ENCODE measurements at regions not wholly inside any gene's neighbourhood (a gene's known extent, or its start where the extent isn't known, plus 50 kb on each side); places are given as distances from the start of the nearest gene placed in this dataset.

- WGBS (ENCODE audit: insufficient coverage, low lambda C conversion rate): no CpG with 5 or more reads among the region's 62 CpGs
- peak; percentile 36 to 56 for DNase-seq
Observed at GRCh38 chr6:41470331-41471063, 75.7 kb upstream of the FOXP4 start.

DNA sequence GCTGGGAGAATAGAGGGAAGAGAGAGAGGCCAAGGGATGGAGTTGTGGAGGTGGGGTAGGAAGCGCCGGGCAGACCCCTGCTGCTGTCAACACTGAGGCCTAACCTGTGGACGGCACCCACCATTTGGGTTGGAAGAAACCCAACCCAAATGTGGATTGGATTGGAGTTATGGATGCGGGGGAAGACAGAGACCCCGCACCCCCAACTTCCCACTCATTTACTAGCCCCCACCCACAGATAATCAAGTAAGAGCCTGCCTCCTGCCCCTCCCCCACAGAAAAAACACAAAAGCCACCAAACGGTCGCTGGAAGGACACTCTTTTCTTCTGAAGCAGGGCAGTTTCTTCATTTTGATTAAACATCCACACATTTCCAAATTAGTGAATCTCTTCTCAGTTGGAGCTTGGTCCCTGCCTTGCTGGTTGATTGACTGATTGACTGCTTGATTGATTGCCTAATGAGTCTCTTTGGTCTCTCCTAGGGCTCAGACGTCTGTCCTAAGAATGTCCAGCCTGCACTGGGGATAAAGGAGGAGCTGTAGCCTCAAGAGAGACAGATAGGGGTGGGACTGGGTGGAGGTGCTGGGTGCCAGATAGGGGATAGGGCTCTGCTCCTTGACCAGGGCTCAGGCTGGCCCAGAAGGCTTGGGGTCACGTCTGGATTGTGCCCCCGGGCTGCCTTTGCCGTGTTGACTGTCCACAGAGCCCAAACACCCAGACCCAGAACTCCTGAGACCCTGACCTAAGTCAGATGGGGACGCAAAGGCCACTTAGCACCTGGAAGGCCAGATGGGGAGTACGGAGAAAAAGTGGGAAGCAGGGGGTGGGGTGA lies 74.9 kb upstream of the FOXP4 start:
- Histone ChIP-seq H3K9me3 (ENCODE audit: control insufficient read depth, low read depth, low read length) (peaks cover 3% of the 10 kb centered on the region), H3K27me3 (ENCODE audit: control insufficient read depth, insufficient read depth, low read length) (peaks cover 33% of the 10 kb centered on the region)
- no CpG with 5 or more reads among the region's 13 CpGs for WGBS (ENCODE audit: insufficient coverage, low lambda C conversion rate)

More at GRCh38 chr6:41470331-41471063, 75.7 kb upstream of the FOXP4 start:
- Histone ChIP-seq H3K4me1 (ENCODE audit: control insufficient read depth, insufficient read depth, low read length) (peaks cover 6% of the 10 kb centered on the region), H3K27ac (ENCODE audit: low read length) (no peak overlapping the region), H3K4me3 (ENCODE audit: low read length) (peak overlapping the region; percentile 30), H3K36me3 (ENCODE audit: control insufficient read depth, insufficient read depth, low read length) (no peaks in the 10 kb centered on the region), H3K9me3 (ENCODE audit: control insufficient read depth, low read depth, low read length) (peaks cover 3% of the 10 kb centered on the region), H3K27me3 (ENCODE audit: control insufficient read depth, insufficient read depth, low read length) (peaks cover 33% of the 10 kb centered on the region)

GRCh38 chr6:41474213-41474933 lies 71.8 kb upstream of the FOXP4 start:
- no CpG with 5 or more reads among the region's 8 CpGs for WGBS (ENCODE audit: insufficient coverage, low lambda C conversion rate)
- H3K9me3 ChIP-seq (ENCODE audit: control insufficient read depth, low read depth, low read length): peaks cover 3% of the 10 kb centered on the region
- no peaks in the 10 kb centered on the region for H3K36me3 ChIP-seq (ENCODE audit: control insufficient read depth, insufficient read depth, low read length)

More for the DNA sequence above, 74.9 kb upstream of the FOXP4 start:
- no peaks in the 10 kb centered on the region for H3K36me3 ChIP-seq (ENCODE audit: control insufficient read depth, insufficient read depth, low read length)
- H3K4me3 ChIP-seq (ENCODE audit: low read length): no peak overlapping the region
- H3K4me1 ChIP-seq (ENCODE audit: control insufficient read depth, insufficient read depth, low read length): peaks cover 6% of the 10 kb centered on the region
- DNase-seq: no peak
- no peak overlapping the region for H3K27ac ChIP-seq (ENCODE audit: low read length)

DNA sequence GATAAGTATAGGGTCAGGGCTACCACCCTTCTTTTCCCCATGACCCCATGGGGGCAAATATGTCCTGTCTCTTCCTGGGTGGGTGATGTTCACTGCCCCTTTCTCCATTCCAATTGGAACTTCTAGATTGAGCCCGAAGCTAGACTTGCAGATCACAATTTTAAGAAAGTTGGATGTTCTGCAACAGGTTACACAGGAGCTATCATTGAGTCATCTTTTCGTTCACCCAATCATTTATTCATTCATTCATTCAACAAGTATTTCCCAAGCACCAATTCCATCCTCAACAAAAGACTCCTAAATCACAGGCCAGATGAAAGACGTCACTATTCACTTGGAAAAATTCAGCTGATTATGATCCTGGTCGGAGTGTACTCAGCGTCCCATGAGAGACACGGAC lies 71.0 kb upstream of the FOXP4 start:
- WGBS (ENCODE audit: insufficient coverage, low lambda C conversion rate): 89% methylated on average over 4 of the region's 6 CpGs
- peaks cover 6% of the 10 kb centered on the region for H3K4me1 ChIP-seq (ENCODE audit: control insufficient read depth, insufficient read depth, low read length)
- H3K4me3 ChIP-seq (ENCODE audit: low read length): no peak overlapping the region
- H3K27ac ChIP-seq (ENCODE audit: low read length): no peak overlapping the region
- H3K36me3 ChIP-seq (ENCODE audit: control insufficient read depth, insufficient read depth, low read length): no peaks in the 10 kb centered on the region
- no peak for DNase-seq
- H3K27me3 ChIP-seq (ENCODE audit: control insufficient read depth, insufficient read depth, low read length): peaks cover 18% of the 10 kb centered on the region
- H3K9me3 ChIP-seq (ENCODE audit: control insufficient read depth, low read depth, low read length): peaks cover 3% of the 10 kb centered on the region

More at GRCh38 chr6:41474213-41474933, 71.8 kb upstream of the FOXP4 start:
- DNase-seq: no peak
- Histone ChIP-seq H3K27me3 (ENCODE audit: control insufficient read depth, insufficient read depth, low read length) (peaks cover 25% of the 10 kb centered on the region), H3K4me1 (ENCODE audit: control insufficient read depth, insufficient read depth, low read length) (peaks cover 6% of the 10 kb centered on the region), H3K4me3 (ENCODE audit: low read length) (no peak overlapping the region), H3K27ac (ENCODE audit: low read length) (no peak overlapping the region)

DNA sequence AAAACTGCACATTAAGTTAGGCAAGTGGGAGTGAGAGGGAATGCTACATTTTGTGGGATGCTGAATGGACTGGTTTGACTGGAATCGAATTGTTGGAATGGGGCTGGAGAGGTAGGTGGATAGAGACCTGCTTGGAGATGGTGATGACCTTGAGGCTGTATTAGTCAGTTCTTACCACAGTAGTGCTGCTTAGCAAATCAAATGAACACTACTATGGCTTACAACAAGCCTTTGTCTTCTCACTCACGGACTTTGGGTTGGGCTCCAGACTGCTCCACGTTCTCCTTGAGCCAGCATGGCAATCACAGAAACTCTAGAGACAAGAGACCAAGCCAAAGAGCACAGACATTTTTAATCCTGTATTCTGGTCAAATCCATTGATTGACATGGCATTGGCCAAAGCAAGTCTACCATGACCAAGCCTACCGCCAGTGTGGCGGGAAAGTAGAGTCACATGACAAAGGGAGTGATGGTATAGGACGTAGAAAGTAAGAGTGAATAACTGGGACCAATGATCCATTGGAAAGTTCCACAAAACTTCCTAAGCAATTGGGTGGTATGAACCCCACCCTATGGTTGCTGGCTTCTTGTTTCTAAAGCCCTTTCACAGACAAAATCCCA lies 70.3 kb upstream of the FOXP4 start:
- Histone ChIP-seq H3K4me1 (ENCODE audit: control insufficient read depth, insufficient read depth, low read length) (peaks cover under 1% of the 10 kb centered on the region), H3K9me3 (ENCODE audit: control insufficient read depth, low read depth, low read length) (no peaks in the 10 kb centered on the region), H3K27me3 (ENCODE audit: control insufficient read depth, insufficient read depth, low read length) (peaks cover 11% of the 10 kb centered on the region), H3K36me3 (ENCODE audit: control insufficient read depth, insufficient read depth, low read length) (no peaks in the 10 kb centered on the region), H3K4me3 (ENCODE audit: low read length) (no peak overlapping the region), H3K27ac (ENCODE audit: low read length) (no peak overlapping the region)
- no peak for DNase-seq
- WGBS (ENCODE audit: insufficient coverage, low lambda C conversion rate): 87% methylated on average over 3 of the region's 6 CpGs

DNA sequence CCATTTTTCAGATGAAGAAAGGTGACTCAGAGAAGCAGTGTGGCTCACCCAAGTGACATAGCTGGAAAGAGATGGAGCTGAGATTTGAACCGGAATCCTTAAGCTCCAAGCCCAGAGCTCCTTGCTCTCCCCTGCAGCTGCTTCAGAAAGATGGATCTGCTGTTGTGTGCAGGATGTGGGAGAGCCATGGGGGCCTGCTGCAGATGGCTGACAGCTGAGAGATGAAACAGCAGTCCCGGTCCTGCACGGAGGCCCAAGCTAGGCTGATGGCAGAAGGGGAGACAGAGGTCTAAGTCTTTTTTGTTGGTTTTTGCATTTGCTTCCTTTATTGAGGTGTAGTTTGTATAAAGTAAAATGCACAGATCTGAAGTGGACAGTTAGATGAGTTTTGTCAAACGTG lies 69.8 kb upstream of the FOXP4 start:
- 100% methylated on average over 1 of the region's 4 CpGs for WGBS (ENCODE audit: insufficient coverage, low lambda C conversion rate)
- H3K4me1 ChIP-seq (ENCODE audit: control insufficient read depth, insufficient read depth, low read length): no peaks in the 10 kb centered on the region
- no peak for DNase-seq
- H3K27ac ChIP-seq (ENCODE audit: low read length): no peak overlapping the region
- H3K4me3 ChIP-seq (ENCODE audit: low read length): no peak overlapping the region
- H3K36me3 ChIP-seq (ENCODE audit: control insufficient read depth, insufficient read depth, low read length): no peaks in the 10 kb centered on the region
- peaks cover 6% of the 10 kb centered on the region for H3K27me3 ChIP-seq (ENCODE audit: control insufficient read depth, insufficient read depth, low read length)
- no peaks in the 10 kb centered on the region for H3K9me3 ChIP-seq (ENCODE audit: control insufficient read depth, low read depth, low read length)

DNA sequence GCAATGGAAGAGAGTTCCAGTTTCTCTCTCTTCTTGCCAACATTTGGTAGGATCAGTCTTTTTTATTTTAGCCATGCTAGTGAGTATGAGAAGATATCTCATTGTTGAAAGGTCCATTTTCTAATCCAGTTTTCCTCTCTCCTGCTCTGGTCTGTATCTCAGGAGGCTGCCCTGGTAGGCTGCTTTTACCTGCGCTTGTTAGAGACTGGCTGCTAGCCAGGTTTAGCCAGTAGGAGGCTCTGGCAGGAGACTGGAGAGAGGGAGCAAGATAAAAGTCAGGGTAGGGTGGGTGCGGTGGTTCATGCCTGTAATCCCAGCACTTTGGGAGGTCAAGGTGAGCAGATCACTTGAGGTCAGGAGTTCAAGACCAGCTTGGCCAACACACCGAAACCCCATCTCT lies 68.6 kb upstream of the FOXP4 start:
- H3K4me3 ChIP-seq (ENCODE audit: low read length): no peak overlapping the region
- no peaks in the 10 kb centered on the region for H3K36me3 ChIP-seq (ENCODE audit: control insufficient read depth, insufficient read depth, low read length)
- WGBS (ENCODE audit: insufficient coverage, low lambda C conversion rate): no CpG with 5 or more reads among the region's 3 CpGs
- no peaks in the 10 kb centered on the region for H3K4me1 ChIP-seq (ENCODE audit: control insufficient read depth, insufficient read depth, low read length)
- H3K27ac ChIP-seq (ENCODE audit: low read length): no peak overlapping the region
- H3K9me3 ChIP-seq (ENCODE audit: control insufficient read depth, low read depth, low read length): no peaks in the 10 kb centered on the region
- H3K27me3 ChIP-seq (ENCODE audit: control insufficient read depth, insufficient read depth, low read length): no peaks in the 10 kb centered on the region
- no peak for DNase-seq

DNA sequence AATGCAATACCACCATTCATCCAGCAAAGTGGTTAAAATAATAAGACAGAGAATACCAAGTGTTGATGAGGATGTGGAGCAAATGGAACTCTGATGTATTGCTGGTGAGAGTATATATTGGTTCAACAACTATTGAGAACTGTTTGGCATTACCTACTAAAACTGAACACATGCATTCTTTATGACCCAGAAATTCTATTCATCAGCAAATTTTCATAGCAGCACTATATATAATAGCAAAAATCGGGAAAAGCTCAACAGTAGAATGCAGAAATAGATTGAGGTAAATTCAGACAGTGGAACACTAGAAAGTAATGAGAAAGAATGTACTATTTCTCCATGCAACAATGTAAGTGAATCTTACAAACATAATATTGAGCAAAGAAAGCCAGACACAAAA lies 62.2 kb upstream of the FOXP4 start:
- Histone ChIP-seq H3K36me3 (ENCODE audit: control insufficient read depth, insufficient read depth, low read length) (no peaks in the 10 kb centered on the region), H3K4me3 (ENCODE audit: low read length) (no peak overlapping the region), H3K4me1 (ENCODE audit: control insufficient read depth, insufficient read depth, low read length) (peaks cover 22% of the 10 kb centered on the region), H3K9me3 (ENCODE audit: control insufficient read depth, low read depth, low read length) (no peaks in the 10 kb centered on the region), H3K27me3 (ENCODE audit: control insufficient read depth, insufficient read depth, low read length) (no peaks in the 10 kb centered on the region), H3K27ac (ENCODE audit: low read length) (no peak overlapping the region)
- DNase-seq: no peak
- WGBS (ENCODE audit: insufficient coverage, low lambda C conversion rate): 100% methylated on average over 1 of the region's 1 CpG

DNA sequence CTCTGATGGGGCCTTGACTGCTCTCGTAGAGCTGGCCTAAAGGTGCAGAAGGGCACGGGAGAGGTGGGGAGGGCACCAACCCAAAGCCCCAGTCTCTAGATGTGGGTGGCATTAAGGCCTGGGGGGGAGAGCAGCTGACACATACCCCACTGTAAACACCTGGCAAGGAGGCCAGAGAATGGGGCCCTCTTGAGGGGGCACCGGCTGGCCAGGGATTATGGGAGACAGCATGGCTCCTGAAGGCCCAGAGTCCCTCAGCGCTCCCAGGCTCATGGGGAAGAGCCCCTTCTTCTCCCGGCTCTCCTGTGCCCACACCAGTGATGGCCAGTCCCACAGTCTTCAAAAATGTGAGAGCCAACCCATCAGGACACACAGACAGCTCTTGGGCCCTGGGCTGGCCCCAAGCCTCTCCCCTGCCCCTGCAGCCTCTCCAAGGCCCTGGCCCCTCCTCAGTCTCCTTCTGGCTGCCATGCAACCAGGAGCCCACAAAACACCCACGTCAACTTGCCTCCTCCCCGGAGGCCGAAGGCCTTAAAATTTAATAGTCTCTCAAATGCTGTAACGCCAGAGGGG lies 58.2 kb upstream of the FOXP4 start:
- WGBS (ENCODE audit: insufficient coverage, low lambda C conversion rate): no CpG with 5 or more reads among the region's 9 CpGs
- no peaks in the 10 kb centered on the region for H3K9me3 ChIP-seq (ENCODE audit: control insufficient read depth, low read depth, low read length)
- no peaks in the 10 kb centered on the region for H3K27me3 ChIP-seq (ENCODE audit: control insufficient read depth, insufficient read depth, low read length)
- H3K27ac ChIP-seq (ENCODE audit: low read length): no peak overlapping the region
- no peaks in the 10 kb centered on the region for H3K36me3 ChIP-seq (ENCODE audit: control insufficient read depth, insufficient read depth, low read length)
- H3K4me1 ChIP-seq (ENCODE audit: control insufficient read depth, insufficient read depth, low read length): peaks cover 28% of the 10 kb centered on the region
- no peak overlapping the region for H3K4me3 ChIP-seq (ENCODE audit: low read length)
- no peak for DNase-seq
